HG03565 (cell line): ENCODE measurements at regions not wholly inside any gene's neighbourhood (a gene's known extent, or its start where the extent isn't known, plus 50 kb on each side); places are given as distances from the start of the nearest gene placed in this dataset.

ENCODE experiments used
- ATAC-seq: cut with Tn5 transposase; IDR thresholded peaks from one replicate; pipeline ENCODE4 v1.9.1; 2021; ENCODE audit warnings: mild to moderate bottlenecking, moderate library complexity; ENCODE audit not compliant: unreplicated experiment

GRCh38 chr2:8527676-8528075 lies 154.2 kb upstream of the ID2 start:
- ATAC-seq: no peak

- no peak for ATAC-seq
Observed at GRCh38 chr2:8528863-8529262, 153.0 kb upstream of the ID2 start.

DNA sequence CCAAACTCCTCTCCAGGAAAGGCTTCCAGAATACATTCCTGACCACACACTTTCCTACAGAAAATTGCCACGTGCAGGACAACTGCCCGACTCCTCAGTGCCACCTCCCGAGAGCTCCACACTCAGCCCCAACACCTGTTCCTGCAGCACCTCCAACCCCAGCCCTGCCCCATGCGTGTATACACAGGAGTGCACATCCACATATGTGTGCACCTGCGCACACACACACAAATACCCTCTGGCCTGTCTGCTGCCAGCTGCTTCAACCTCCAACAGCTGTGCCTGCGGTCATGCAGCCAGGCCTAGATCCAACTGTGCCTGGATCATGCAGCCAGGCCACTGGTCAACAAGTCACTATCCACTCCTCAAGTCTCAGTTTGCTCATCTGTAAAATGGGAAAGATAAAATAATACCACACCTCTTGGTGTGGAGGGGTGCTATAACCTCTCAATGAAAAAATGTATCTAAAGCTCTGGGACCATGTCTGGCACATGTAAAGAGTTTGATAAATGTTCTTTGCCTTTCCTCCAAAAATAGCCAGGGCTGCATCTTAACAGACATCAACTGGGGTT lies 152.1 kb upstream of the ID2 start:
- ATAC-seq: no peak

DNA sequence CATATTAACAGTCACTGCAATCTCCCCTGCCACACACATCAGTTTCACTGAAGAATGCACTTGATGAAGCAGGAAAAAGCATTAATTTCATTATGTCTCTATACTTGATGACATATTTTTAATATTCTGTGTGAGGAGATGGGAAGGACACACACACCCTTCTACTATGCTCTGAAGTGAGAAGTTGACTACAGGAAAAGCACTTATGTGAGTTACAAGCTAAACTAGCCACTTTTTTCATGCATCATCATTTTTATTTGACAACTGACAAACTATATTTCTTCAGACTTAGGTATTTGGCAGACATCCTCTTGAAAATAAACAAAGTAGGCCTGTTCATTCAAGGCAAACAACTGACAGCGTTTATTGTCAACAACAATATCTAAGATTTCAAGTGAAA lies 150.4 kb upstream of the ID2 start:
- ATAC-seq: no peak

DNA sequence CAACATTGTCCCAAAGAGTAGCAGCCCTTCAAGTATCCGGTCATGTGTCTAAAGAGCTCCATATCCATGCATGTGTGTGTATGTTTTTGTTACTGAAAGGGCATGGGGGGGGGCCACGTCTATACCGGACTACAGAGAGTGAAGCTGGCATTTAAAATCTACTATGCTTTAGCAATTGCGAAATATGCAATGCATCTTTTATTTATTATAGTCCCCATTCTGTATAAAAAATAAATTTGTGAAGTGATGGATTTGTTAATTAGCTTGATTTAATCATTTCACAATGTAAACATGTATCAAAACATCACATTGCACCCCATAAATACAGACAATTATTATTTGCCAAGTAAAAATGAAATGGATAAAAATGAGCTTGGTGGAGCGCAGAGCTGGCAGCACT lies 149.4 kb upstream of the ID2 start:
- ATAC-seq: no peak

DNA sequence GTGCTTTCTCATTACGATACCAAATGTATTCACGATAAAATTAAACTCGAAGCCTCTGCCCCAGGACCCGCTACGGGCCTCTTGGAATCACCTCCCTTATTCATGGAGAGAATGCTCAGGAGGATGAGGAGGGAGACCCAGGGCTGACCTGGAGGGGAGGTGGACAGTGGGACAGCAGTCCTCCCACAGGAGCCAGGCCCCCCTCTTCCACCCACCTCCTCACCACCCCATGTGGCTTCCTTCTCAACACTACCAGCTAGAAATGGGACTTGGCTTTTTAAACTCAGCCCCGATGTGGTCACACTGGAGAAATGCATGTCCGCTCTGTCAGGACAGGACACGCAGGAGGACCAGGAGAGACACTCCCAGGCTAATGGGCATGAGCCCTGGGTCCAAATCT lies 147.9 kb upstream of the ID2 start:
- ATAC-seq: no peak

- ATAC-seq: no peak
Observed at GRCh38 chr2:8534386-8534728, 147.5 kb upstream of the ID2 start.

GRCh38 chr2:8534729-8535468 lies 147.0 kb upstream of the ID2 start:
- ATAC-seq: no peak

DNA sequence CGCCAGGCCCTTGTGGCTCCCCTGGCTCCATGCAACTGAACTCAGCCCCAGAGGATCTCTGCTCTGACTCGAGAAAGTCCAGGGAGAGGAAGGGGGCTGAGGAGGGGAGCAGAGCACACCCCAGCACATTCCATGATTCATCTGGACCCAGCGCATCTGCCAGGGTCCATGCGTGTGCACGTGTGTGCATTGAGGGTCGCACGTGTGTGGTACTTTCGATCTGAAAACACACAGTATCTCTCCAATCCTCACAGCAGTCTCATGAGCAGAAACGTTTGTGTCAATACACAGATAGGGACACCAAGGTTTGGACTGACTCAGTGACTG lies 146.4 kb upstream of the ID2 start:
- no peak for ATAC-seq

DNA sequence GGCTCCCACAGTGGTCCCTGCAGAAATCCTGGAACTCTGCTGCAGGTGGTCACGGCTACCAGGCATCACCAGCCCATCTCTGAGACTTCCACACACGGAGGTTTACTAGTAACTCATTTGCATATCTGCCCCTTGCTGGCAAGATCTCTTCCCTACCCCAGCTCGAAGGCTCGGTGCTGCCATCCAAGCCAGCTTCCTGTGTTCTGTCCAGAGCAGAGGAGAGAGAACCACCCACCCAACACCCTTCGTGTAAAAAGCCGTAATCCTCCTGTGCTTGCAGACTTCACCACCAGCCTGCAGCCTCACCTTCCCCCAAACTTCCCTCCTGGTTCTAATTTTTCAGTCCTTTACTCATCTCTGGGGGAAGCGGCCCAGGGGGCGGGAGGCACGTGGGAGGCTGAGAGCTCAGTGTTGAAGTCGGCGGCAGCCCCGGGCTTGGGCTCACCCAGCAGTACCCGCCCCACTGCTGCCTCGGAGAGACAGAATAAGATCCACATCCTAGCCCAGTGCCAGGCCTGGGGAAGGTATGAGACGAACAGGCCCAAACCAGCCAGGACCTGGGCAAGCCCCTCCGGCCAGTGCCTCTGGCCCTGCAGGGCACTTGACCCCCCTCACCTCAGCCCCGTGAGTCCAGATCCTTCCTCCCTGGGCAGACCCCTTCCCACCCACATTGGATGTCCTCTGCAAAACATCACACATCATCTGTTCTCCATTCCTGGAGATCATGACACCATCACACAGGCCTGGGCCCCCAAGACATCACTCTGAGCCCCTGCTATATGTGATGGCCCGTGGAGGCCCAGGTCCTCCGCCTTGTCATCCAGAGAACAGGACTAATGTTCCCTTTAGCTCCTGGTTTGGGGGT lies 145.8 kb upstream of the ID2 start:
- no peak for ATAC-seq

DNA sequence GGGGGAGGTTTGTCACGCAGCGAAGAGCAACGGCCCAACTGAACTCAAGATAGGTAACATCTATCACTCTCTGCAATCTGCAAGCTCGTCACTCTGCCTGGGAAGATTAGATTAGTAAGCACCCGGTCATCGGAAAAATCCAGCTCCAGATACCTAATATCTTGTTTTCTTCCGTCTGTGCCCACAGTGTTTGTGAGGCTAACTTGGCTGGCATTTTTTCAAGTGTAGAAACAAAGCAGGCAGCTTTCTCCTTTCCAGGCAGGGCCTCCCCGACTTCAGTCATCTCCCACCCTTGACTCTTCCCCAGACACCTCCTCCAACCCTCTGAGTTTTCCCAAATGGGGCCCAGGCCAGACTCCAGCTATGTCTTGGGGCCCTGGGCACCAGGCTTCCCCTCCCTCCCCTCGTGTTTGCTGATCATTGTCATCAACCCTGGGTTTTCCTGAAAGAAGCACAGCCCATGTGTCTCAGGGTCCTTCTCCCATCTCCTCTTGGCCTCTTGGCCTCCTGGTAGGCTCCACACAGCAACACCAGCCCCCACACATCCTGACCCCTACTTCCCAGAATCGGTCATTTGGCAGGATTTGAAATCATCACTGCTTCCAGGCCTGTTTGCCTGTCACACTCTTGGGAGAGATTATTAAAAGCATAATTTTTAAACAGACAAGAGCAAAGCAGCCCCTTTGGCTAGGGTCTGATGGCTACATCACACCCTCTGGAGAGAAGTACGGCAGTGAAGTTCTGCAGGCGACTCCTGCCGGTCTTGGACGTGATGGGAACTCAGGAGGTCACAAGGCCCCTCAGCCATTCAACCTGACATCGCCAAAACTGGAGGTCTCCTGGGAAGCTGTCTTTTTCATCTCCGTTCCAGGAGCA lies 144.9 kb upstream of the ID2 start:
- ATAC-seq: no peak

GRCh38 chr2:8537562-8538155 lies 144.2 kb upstream of the ID2 start:
- no peak for ATAC-seq

DNA sequence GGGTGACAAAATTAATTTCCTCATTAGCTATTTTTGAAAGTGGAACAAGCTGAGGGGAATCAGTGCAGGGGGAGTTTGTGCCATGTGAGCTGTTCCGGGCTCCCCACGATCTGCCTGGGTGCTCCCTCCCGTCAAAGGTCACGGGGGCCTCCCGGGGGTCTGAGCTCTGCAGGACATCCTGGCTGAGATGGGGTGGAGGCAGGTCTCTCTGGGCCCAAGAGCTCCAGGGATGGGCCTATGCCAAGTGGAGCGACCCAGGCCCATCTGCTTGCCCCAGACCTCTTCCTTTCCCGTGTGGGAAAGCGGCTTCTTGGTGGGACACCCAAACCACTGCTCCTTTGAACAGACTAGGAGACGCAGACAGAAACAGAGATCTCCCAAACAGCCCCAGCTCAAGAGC lies 143.3 kb upstream of the ID2 start:
- ATAC-seq: no peak

DNA sequence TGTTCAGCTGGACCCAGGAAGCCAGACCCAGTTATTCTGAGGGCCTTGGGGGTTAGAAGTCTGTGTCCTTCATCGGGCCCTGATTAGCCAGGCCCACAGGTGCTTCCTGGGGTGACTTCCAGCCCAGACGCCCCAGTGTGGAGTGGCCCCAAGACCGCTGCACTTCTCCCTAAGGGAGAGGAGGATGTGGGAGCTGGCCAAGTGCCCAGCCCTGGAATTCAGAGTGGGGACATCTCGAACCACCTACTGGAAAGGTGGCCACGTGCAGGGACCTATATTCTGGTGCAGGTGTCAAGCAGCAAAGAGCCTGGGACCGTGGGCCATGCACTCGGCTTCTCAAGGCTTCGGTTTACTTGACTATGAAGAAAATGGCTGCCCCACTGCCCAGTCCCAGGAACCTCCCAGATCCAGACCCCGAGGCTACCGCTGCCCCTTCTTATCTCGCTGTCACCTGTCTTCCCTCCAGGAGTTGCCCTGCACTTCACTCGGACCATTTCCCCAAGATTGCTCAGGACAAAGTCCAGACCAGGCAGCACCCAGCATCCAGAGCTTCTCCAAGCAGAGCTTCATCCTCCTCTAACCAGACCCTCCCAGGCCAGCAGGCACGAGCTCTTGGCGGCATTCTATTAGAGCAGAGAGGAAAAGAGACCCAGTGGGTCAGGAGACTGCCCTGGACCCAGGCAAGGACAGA lies 142.8 kb upstream of the ID2 start:
- ATAC-seq: no peak

DNA sequence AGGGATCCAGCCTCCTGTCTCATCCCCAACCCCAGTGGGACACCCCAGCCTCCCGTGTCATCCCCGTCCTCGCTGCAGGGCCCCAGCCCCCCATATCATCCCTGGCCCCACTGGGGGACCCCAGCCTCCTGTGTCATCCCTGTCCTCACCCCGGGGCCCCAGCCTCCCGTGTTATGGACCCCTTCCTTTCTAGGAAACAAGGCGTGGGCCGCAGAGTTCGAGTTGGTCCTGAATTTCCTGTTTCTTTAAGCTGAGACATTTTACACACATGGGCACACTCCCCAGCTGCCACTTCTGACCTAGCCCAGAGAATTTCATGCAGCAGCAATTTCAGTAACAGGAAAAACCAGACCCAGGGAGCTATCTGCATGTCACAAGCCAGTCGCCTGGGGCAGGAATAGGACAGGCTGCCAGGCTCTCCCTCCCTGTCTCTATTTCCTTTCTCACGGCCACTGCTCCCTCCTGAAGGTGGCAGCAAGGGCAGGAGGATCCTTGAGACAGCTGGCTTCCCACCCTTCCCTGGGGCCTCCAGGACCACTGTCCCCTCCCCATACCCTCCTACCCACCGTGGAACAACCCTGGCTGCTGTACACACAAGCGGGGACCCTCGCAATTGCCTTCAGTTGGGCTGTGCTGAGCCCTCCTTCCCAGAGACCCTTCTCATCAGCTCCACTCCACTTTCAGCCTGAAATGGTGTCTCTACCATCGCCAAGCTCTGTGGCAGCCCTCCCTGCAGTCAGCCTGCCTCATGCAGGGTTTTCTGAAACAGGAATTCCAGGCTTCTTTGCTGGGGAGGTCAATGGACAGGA lies 141.9 kb upstream of the ID2 start:
- ATAC-seq: no peak

DNA sequence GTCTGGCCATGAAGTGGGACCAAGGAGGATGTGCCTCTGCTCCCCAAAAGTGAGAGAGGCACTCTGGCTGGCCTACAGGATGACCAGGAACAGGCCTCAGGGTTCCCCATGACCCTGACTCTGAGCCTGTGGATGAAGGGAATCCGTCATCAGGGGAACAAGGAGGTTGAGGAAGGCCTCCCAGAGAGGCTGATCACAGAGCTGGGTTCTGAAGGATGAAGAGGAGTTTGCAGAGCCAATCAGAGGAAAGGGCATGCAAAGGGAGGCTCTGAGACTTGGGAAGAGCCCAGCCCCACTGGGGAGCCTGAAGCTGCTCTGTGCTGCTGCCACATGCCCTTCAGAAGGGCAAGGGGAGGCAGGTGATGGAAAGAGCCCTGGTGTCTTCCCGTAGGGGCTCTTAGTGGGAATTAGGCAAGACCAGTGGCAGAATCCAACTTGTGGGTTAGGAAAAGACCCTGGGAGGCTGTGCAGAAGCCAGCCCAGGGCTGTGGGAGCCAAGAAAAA lies 141.3 kb upstream of the ID2 start:
- ATAC-seq: no peak

- ATAC-seq: no peak
Observed at GRCh38 chr2:8541223-8541622, 140.6 kb upstream of the ID2 start.

GRCh38 chr2:8541636-8542035 lies 140.2 kb upstream of the ID2 start:
- no peak for ATAC-seq

DNA sequence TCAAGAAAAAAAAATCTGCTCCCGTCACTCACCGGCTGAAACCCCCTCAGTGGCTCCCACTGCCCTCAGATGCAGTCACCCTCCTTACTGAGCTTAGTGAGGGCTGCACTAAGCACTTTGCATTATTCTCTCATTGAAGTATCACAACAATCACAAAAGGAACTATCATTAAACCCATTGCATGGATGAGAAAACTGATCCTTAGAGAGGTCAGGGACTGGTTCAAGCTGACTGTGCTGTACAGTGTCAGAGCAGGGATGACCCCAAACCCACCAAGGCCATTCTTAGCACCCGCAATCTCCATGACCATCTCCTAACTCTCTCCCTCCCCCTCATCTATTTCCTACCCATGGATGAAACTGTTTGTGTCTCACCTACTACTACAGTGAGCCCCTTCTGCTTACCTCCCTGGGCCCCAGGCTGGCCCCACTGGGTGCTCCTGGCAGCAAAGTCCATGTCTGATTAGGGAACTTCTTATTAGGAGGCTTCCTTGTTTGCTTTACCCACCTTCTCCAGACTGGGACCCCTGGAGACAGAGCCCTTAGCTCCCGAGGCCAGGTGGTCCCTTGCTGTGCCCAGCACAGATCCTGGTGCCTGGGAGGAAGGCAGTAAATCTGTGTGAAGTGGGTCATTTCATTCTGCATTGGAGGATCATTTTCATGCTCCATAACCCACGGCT lies 139.3 kb upstream of the ID2 start:
- ATAC-seq: no peak
